Cardiac septum (tissue), 1 donor: ENCODE measurements at regions not wholly inside any gene's neighbourhood (a gene's known extent, or its start where the extent isn't known, plus 50 kb on each side); places are given as distances from the start of the nearest gene placed in this dataset.

Experiments used
- DNase-seq: peaks from one replicate; pipeline ENCODE4 v3.0.0-alpha.2; 2020; ENCODE audit warnings: low spot score
- intact Hi-C: fragments of 100-400 bp; cut with DNase I; formaldehyde crosslinking; loops from one replicate; pipeline ENCODE4 v1.14.0; 2022
- donor health status: DM: no; HTN: no; CAD: no.

GRCh38 chr5:41574391-41574790, 64.0 kb upstream of the PLCXD3 start:
- intact Hi-C loops = no loop called here
- no peak for DNase-seq
